ENCODE measurements at regions not wholly inside any gene's neighbourhood (a gene's known extent, or its start where the extent isn't known, plus 50 kb on each side); places are given as distances from the start of the nearest gene placed in this dataset.

DNA sequence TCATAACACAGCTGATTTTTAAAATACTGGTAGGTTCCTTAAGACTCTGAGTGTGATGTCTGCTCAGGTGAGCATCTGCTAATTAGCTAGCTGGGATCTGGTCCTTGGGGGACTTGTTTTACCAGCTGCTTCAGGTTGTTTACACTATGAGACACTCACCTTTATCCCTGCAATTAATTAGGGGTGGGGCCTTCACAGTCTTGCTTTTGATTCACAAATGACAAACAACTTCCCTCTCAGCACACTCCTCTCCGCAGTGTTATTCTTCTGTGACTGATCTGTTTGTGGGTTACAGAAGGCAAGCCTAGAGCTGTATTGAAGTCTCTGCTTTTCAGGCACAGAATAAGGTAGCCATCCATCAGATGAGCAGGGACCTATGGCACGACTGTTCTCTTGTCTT, 62.0 kb upstream of the CD83 start:
- Histone ChIP-seq H3K4me1 (ENCODE audit: control insufficient read depth, extremely low read depth, insufficient read depth, low read length) (peaks cover 15% of the 10 kb centered on the region), H3K36me3 (ENCODE audit: control insufficient read depth in 2 of 2, extremely low read depth in 1 of 2, insufficient read depth in 2 of 2, low read length in 2 of 2) (no peaks in the 10 kb centered on the region), H3K4me3 (ENCODE audit: control insufficient read depth in 2 of 3, extremely low read depth in 1 of 3, insufficient read depth in 2 of 3, low read depth in 1 of 3, low read length in 3 of 3) (no peak overlapping the region), H4K20me1 (ENCODE audit: control insufficient read depth, extremely low read depth, insufficient read depth, low read length) (no peaks in the 10 kb centered on the region), H2AFZ (ENCODE audit: control insufficient read depth, low read length) (no peak overlapping the region), H3K27me3 (ENCODE audit: control insufficient read depth, extremely low read depth, insufficient read depth, low read length) (no peaks in the 10 kb centered on the region), H3K9me1 (ENCODE audit: control insufficient read depth, extremely low read depth, insufficient read depth, low read length) (no peaks in the 10 kb centered on the region), H3K27ac (ENCODE audit: control insufficient read depth, insufficient read depth, low read length) (no peak overlapping the region), H3K4me2 (ENCODE audit: control insufficient read depth, extremely low read depth, insufficient read depth, low read depth, low read length) (no peak overlapping the region), H3K9ac (ENCODE audit: control insufficient read depth, extremely low read depth, insufficient read depth, low read length) (no peak overlapping the region), H3K9me3 (ENCODE audit: control insufficient read depth, low read depth, low read length) (no peaks in the 10 kb centered on the region), H3K79me2 (ENCODE audit: control insufficient read depth, insufficient read depth, low read length) (no peaks in the 10 kb centered on the region)
- TF ChIP-seq, protein P1, sequence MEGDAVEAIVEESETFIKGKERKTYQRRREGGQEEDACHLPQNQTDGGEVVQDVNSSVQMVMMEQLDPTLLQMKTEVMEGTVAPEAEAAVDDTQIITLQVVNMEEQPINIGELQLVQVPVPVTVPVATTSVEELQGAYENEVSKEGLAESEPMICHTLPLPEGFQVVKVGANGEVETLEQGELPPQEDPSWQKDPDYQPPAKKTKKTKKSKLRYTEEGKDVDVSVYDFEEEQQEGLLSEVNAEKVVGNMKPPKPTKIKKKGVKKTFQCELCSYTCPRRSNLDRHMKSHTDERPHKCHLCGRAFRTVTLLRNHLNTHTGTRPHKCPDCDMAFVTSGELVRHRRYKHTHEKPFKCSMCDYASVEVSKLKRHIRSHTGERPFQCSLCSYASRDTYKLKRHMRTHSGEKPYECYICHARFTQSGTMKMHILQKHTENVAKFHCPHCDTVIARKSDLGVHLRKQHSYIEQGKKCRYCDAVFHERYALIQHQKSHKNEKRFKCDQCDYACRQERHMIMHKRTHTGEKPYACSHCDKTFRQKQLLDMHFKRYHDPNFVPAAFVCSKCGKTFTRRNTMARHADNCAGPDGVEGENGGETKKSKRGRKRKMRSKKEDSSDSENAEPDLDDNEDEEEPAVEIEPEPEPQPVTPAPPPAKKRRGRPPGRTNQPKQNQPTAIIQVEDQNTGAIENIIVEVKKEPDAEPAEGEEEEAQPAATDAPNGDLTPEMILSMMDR (optimal IDR thresholded peaks at IDR 0.05 in 1 of 3, IDR thresholded peaks at IDR 0.05 in 1 of 3, conservative IDR thresholded peaks at IDR 0.05 in 1 of 3; ENCODE audit: extremely low read depth in 1 of 3, insufficient read depth in 2 of 3, low read length in 3 of 3) = no peak
- TF ChIP-seq EZH2 (IDR thresholded peaks at IDR 0.05; ENCODE audit: low read length) = no peak
- DNase-seq (ENCODE audit: low read depth, low spot score) (no peak), FAIRE-seq (no peak)
- dilution Hi-C loops (cut with MboI; ENCODE audit: extremely low pct_ligation_motif_present, low sequenced_read_pairs) = no loop called here

DNA sequence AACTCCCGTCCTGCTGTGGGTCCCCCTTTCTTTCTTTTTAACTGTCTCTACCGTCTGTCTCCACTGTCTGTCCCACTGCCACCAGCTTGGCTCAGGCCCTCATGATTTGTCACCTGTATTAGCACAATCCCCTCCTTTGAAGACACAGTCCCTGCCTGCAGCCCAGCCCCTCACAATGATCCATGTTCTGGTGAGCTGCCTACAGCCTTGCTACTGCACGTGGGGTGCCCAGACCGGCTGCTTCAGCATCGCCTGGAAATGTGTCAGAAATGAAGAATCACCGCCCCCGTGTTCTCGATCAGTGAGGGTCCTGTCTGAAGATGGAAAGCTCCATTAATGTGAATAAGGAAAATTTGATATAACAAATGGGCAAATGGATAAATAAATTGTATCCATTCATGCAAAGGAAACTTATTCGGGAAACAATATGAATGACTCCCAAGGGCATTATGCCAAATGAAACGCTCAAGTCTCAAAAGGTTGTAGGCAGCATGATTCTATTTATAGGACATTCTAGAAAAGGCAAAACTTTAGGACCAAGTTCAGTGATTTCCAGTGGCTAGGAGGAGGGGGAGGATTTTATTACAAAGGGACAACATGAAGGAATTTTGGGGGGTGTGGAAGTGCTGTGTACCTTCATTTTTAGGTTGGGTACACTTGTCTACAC, 59.4 kb upstream of the CD83 start:
- dilution Hi-C loops (cut with MboI; ENCODE audit: extremely low pct_ligation_motif_present, low sequenced_read_pairs) = no loop called here
- TF ChIP-seq, protein P1 (optimal IDR thresholded peaks at IDR 0.05 in 1 of 3, IDR thresholded peaks at IDR 0.05 in 1 of 3, conservative IDR thresholded peaks at IDR 0.05 in 1 of 3; ENCODE audit: extremely low read depth in 1 of 3, insufficient read depth in 2 of 3, low read length in 3 of 3) = no peak
- no peak for TF ChIP-seq EZH2 (IDR thresholded peaks at IDR 0.05; ENCODE audit: low read length)
- DNase-seq (ENCODE audit: low read depth, low spot score) (no peak), FAIRE-seq (no peak)
- H3K9me3 ChIP-seq (ENCODE audit: control insufficient read depth, low read depth, low read length) = no peaks in the 10 kb centered on the region
- H3K9ac ChIP-seq (ENCODE audit: control insufficient read depth, extremely low read depth, insufficient read depth, low read length) = no peak overlapping the region
- peaks cover 15% of the 10 kb centered on the region for H3K4me1 ChIP-seq (ENCODE audit: control insufficient read depth, extremely low read depth, insufficient read depth, low read length)
- no peak overlapping the region for H3K27ac ChIP-seq (ENCODE audit: control insufficient read depth, insufficient read depth, low read length)
- no peak overlapping the region for H3K4me2 ChIP-seq (ENCODE audit: control insufficient read depth, extremely low read depth, insufficient read depth, low read depth, low read length)
- no peaks in the 10 kb centered on the region for H3K79me2 ChIP-seq (ENCODE audit: control insufficient read depth, insufficient read depth, low read length)
- no peaks in the 10 kb centered on the region for H3K27me3 ChIP-seq (ENCODE audit: control insufficient read depth, extremely low read depth, insufficient read depth, low read length)
- H3K36me3 ChIP-seq (ENCODE audit: control insufficient read depth in 2 of 2, extremely low read depth in 1 of 2, insufficient read depth in 2 of 2, low read length in 2 of 2) = no peaks in the 10 kb centered on the region
- H4K20me1 ChIP-seq (ENCODE audit: control insufficient read depth, extremely low read depth, insufficient read depth, low read length) = no peaks in the 10 kb centered on the region
- H2AFZ ChIP-seq (ENCODE audit: control insufficient read depth, low read length) = no peak overlapping the region
- no peak overlapping the region for H3K4me3 ChIP-seq (ENCODE audit: control insufficient read depth in 2 of 3, extremely low read depth in 1 of 3, insufficient read depth in 2 of 3, low read depth in 1 of 3, low read length in 3 of 3)
- no peaks in the 10 kb centered on the region for H3K9me1 ChIP-seq (ENCODE audit: control insufficient read depth, extremely low read depth, insufficient read depth, low read length)
